Panc1 (cell line): ENCODE measurements at regions not wholly inside any gene's neighbourhood (a gene's known extent, or its start where the extent isn't known, plus 50 kb on each side); places are given as distances from the start of the nearest gene placed in this dataset.

Source experiments
- ATAC-seq: fragments of 200-7000 bp; cut with Tn5 transposase; 2 replicates; pipeline ENCODE4 v1.9.1; 2020; ENCODE audit warnings: mild to moderate bottlenecking, moderate library complexity
- BruUV-seq: library from RNA; stranded (reverse); fragments of 400-500 nt; replicated peaks from 2 replicates; lab custom pipeline; 2021; lab: Mats Ljungman, UMichigan
- CTCF ChIA-PET: fragments of 300-600 bp; sonication (Branson Sonifier 250); formaldehyde crosslinking; loops from one replicate; lab custom pipeline; 2022; ENCODE audit warnings: antibody characterized with exemption; lab: Charles Lee
- POLR2A ChIA-PET: fragments of 300-600 bp; sonication (Branson Sonifier 250); formaldehyde crosslinking; loops from one replicate; lab custom pipeline; 2022; ENCODE audit warnings: antibody characterized with exemption; lab: Charles Lee
- DNase-seq: peaks from one replicate; pipeline ENCODE4 v3.0.0-alpha.2; 2010; ENCODE audit warnings: low read depth, low spot score
- H3K27ac ChIP-seq: 2 replicates; pipeline ENCODE4 v1.5.1; 2011; ENCODE audit warnings: mild to moderate bottlenecking, low read length, inconsistent platforms
- H3K27me3 ChIP-seq: fragments of 200-500 bp; sonication (Bioruptor generic); 2 replicates; pipeline ENCODE4 v1.6.0; 2014; ENCODE audit warnings: low read length, inconsistent platforms; ENCODE audit not compliant: control insufficient read depth, insufficient read depth
- H3K36me3 ChIP-seq: fragments of 200-500 bp; sonication (Bioruptor generic); 2 replicates; pipeline ENCODE4 v1.5.1; 2014; ENCODE audit warnings: inconsistent platforms, mild to moderate bottlenecking, low read length, moderate library complexity; ENCODE audit not compliant: control insufficient read depth, insufficient read depth
- H3K4me1 ChIP-seq: 2 replicates; pipeline ENCODE4 v1.5.1; 2011; ENCODE audit warnings: inconsistent platforms, mild to moderate bottlenecking, low read length, moderate library complexity; ENCODE audit not compliant: control insufficient read depth, insufficient read depth
- H3K4me3 ChIP-seq, 2 experiments: 2 replicates each; pipeline ENCODE4 v1.5.1; 2011 to 2012; ENCODE audit warnings: low read depth in 2 of 2, low read length in 2 of 2, mild to moderate bottlenecking in 2 of 2, inconsistent platforms in 1 of 2, moderate library complexity in 1 of 2
- H3K9me3 ChIP-seq: fragments of 200-500 bp; sonication (Bioruptor generic); 2 replicates; pipeline ENCODE4 v1.5.1; 2014; ENCODE audit warnings: low read depth, mild to moderate bottlenecking, inconsistent platforms, low read length, moderate library complexity; ENCODE audit not compliant: control insufficient read depth, insufficient read depth
- POLR2AphosphoS5 ChIP-seq: IDR thresholded peaks from 2 replicates; pipeline ENCODE4 v1.6.1; 2012; ENCODE audit warnings: mild to moderate bottlenecking, low read depth, low read length, moderate library complexity
- SIN3A ChIP-seq: IDR thresholded peaks from 2 replicates; pipeline ENCODE4 v1.6.1; 2012; ENCODE audit warnings: low read depth, mild to moderate bottlenecking, low read length, moderate library complexity, borderline replicate concordance; ENCODE audit not compliant: insufficient read depth
- TCF7L2 ChIP-seq: IDR thresholded peaks from 2 replicates; pipeline ENCODE4 v1.6.1; 2011; ENCODE audit warnings: mild to moderate bottlenecking, low read depth, low read length, inconsistent platforms
- in situ Hi-C: cut with HindIII; loops from 2 replicates; pipeline ENCODE4 v1.10.0; 2016; ENCODE audit warnings: low sequenced_read_pairs, low pct_unique_long_range_greater_than_20kb
- intact Hi-C: fragments of 100-400 bp; cut with micrococcal nuclease; formaldehyde crosslinking; loops from one replicate; pipeline ENCODE4 v1.10.0; 2022; ENCODE audit not compliant: unreplicated experiment
- TF ChIP-seq, protein P1 (sequence below), 2 experiments: IDR thresholded peaks; 2 replicates each; pipeline ENCODE4 v1.6.1; 2011 to 2012; ENCODE audit warnings: low read depth in 2 of 2, control low read depth in 1 of 2, low read length in 1 of 2, mild to moderate bottlenecking in 1 of 2, moderate library complexity in 1 of 2; ENCODE audit not compliant: insufficient read depth in 1 of 2
- TF ChIP-seq, protein P2 (sequence below): fragments of 450-650 bp; IDR thresholded peaks from 2 replicates; pipeline ENCODE4 v1.5.1; 2017; ENCODE audit warnings: mild to moderate bottlenecking

DNA sequence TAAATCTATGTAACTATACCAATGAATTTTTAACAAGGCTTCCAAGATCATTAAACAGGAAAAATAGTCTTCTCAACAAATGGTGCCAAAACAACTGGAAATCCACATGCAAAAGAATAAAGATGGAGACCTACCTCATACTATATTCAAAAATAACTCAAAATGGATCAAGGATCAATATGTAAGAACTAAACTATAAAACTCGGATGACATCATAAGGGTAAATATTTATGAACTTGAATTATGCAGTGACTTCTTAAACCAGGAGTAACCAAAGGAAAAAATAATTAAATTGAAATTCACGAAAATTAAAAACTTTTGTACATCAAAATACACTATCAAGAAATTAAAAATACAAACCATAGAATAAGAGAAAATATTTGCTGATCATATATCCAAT is 728.7 kb upstream of the GHITM start:
- Histone ChIP-seq H3K4me3 (no peak overlapping the region), H3K27ac (no peak overlapping the region), H3K9me3 (no peaks in the 10 kb centered on the region), H3K36me3 (no peaks in the 10 kb centered on the region), H3K4me1 (no peaks in the 10 kb centered on the region), H3K27me3 (no peaks in the 10 kb centered on the region)
- in situ Hi-C loops, result no loop called here
- ATAC-seq (no peak), DNase-seq (no peak)
- ChIA-PET CTCF (no interaction called here), POLR2A (no interaction called here)
- intact Hi-C loops, result no loop called here
- BruUV-seq, result no TSS peak
- TF ChIP-seq TCF7L2 (no peak), POLR2AphosphoS5 (no peak), SIN3A (no peak)
- TF ChIP-seq, protein P1, sequence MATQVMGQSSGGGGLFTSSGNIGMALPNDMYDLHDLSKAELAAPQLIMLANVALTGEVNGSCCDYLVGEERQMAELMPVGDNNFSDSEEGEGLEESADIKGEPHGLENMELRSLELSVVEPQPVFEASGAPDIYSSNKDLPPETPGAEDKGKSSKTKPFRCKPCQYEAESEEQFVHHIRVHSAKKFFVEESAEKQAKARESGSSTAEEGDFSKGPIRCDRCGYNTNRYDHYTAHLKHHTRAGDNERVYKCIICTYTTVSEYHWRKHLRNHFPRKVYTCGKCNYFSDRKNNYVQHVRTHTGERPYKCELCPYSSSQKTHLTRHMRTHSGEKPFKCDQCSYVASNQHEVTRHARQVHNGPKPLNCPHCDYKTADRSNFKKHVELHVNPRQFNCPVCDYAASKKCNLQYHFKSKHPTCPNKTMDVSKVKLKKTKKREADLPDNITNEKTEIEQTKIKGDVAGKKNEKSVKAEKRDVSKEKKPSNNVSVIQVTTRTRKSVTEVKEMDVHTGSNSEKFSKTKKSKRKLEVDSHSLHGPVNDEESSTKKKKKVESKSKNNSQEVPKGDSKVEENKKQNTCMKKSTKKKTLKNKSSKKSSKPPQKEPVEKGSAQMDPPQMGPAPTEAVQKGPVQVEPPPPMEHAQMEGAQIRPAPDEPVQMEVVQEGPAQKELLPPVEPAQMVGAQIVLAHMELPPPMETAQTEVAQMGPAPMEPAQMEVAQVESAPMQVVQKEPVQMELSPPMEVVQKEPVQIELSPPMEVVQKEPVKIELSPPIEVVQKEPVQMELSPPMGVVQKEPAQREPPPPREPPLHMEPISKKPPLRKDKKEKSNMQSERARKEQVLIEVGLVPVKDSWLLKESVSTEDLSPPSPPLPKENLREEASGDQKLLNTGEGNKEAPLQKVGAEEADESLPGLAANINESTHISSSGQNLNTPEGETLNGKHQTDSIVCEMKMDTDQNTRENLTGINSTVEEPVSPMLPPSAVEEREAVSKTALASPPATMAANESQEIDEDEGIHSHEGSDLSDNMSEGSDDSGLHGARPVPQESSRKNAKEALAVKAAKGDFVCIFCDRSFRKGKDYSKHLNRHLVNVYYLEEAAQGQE (IDR thresholded peaks at IDR 0.05; ENCODE audit: insufficient read depth in 1 of 2, low read depth in 2 of 2, low read length in 1 of 2), result no peak

DNA sequence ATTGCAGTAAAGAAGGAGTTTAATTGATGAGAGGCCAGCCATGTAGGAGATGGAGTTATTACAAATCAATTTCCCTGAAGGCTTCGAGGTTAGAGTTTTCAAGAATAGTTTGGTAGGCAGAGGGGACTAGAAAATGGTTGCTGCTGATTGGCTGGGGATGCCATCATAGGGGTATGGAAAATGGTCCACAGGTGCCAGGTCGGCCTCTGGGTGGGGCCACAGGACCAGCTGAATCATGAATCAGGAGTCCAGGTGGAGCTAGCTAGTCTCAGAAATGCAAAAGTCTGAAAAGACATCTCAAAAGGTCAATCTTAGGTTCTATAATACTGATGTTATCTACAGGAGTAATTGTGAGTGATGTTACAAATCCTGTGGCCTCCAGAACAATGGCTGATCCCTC is 714.0 kb upstream of the GHITM start:
- ChIA-PET POLR2A (no interaction called here), CTCF (no interaction called here)
- H3K4me1 ChIP-seq, result no peaks in the 10 kb centered on the region
- no peaks in the 10 kb centered on the region for H3K36me3 ChIP-seq
- DNase-seq (no peak), ATAC-seq (no peak)
- H3K27ac ChIP-seq, result no peak overlapping the region
- intact Hi-C loops (no loop called here), in situ Hi-C loops (no loop called here)
- H3K9me3 ChIP-seq, result no peaks in the 10 kb centered on the region
- H3K4me3 ChIP-seq, result no peak overlapping the region
- no TSS peak for BruUV-seq
- TF ChIP-seq POLR2AphosphoS5 (no peak), TCF7L2 (no peak), SIN3A (no peak)
- TF ChIP-seq, protein P2, sequence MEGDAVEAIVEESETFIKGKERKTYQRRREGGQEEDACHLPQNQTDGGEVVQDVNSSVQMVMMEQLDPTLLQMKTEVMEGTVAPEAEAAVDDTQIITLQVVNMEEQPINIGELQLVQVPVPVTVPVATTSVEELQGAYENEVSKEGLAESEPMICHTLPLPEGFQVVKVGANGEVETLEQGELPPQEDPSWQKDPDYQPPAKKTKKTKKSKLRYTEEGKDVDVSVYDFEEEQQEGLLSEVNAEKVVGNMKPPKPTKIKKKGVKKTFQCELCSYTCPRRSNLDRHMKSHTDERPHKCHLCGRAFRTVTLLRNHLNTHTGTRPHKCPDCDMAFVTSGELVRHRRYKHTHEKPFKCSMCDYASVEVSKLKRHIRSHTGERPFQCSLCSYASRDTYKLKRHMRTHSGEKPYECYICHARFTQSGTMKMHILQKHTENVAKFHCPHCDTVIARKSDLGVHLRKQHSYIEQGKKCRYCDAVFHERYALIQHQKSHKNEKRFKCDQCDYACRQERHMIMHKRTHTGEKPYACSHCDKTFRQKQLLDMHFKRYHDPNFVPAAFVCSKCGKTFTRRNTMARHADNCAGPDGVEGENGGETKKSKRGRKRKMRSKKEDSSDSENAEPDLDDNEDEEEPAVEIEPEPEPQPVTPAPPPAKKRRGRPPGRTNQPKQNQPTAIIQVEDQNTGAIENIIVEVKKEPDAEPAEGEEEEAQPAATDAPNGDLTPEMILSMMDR, result no peak
- TF ChIP-seq, protein P1 (IDR thresholded peaks at IDR 0.05; ENCODE audit: insufficient read depth in 1 of 2, low read depth in 2 of 2, low read length in 1 of 2), result no peak
- H3K27me3 ChIP-seq, result no peaks in the 10 kb centered on the region
